ENCODE measurements at regions not wholly inside any gene's neighbourhood (a gene's known extent, or its start where the extent isn't known, plus 50 kb on each side); places are given as distances from the start of the nearest gene placed in this dataset.

GRCh38 chr12:25810683-25811082 lies 147.8 kb upstream of the RASSF8 start:
- no peak for TF ChIP-seq CTCF (IDR thresholded peaks at IDR 0.05)
- no peak for TF ChIP-seq ZFX (IDR thresholded peaks at IDR 0.05; ENCODE audit: borderline replicate concordance)
